Osteoblast (primary cell): ENCODE measurements at regions not wholly inside any gene's neighbourhood (a gene's known extent, or its start where the extent isn't known, plus 50 kb on each side); places are given as distances from the start of the nearest gene placed in this dataset.

Experiments used
- DNase-seq: peaks from one replicate; pipeline ENCODE4 v3.0.0; 2011; ENCODE audit warnings: low spot score, mixed read lengths; ENCODE audit not compliant: insufficient read length; ENCODE audit errors: missing footprints
- H2AFZ ChIP-seq: 2 replicates; pipeline ENCODE4 v1.6.0; 2011; ENCODE audit warnings: mild to moderate bottlenecking, low read length
- H3K27ac ChIP-seq: 2 replicates; pipeline ENCODE4 v1.5.1; 2011; ENCODE audit warnings: mild to moderate bottlenecking, low read depth, low read length, moderate library complexity
- H3K27me3 ChIP-seq: 2 replicates; pipeline ENCODE4 v1.6.0; 2012; ENCODE audit warnings: mild to moderate bottlenecking, control low read depth, inconsistent platforms, low read length, moderate library complexity; ENCODE audit not compliant: insufficient read depth
- H3K36me3 ChIP-seq: 2 replicates; pipeline ENCODE4 v1.5.1; 2011; ENCODE audit warnings: mild to moderate bottlenecking, low read length, control low read depth, moderate library complexity; ENCODE audit not compliant: insufficient read depth
- H3K4me1 ChIP-seq: 2 replicates; pipeline ENCODE4 v1.5.1; 2011; ENCODE audit warnings: mild to moderate bottlenecking, low read length, control low read depth, moderate library complexity; ENCODE audit not compliant: insufficient read depth
- H3K4me2 ChIP-seq: 2 replicates; pipeline ENCODE4 v1.6.0; 2011; ENCODE audit warnings: mild to moderate bottlenecking, low read length; ENCODE audit not compliant: insufficient read depth
- H3K4me3 ChIP-seq: fragments of 200-600 bp; sonication (generic); 3 replicates; pipeline ENCODE4 v1.5.1; 2012; ENCODE audit warnings: mild to moderate bottlenecking, low read length, inconsistent platforms; ENCODE audit not compliant: insufficient read depth
- H3K79me2 ChIP-seq: 2 replicates; pipeline ENCODE4 v1.6.0; 2012; ENCODE audit warnings: mild to moderate bottlenecking, low read length, control low read depth, inconsistent platforms; ENCODE audit not compliant: insufficient read depth
- H3K9me3 ChIP-seq: 2 replicates; pipeline ENCODE4 v1.5.1; 2011; ENCODE audit warnings: low read depth, low read length, control low read depth
- H4K20me1 ChIP-seq: 2 replicates; pipeline ENCODE4 v1.6.0; 2012; ENCODE audit warnings: mild to moderate bottlenecking, low read length, control low read depth; ENCODE audit not compliant: insufficient read depth
- TF ChIP-seq, protein P1 (sequence below): IDR thresholded peaks from 2 replicates; pipeline ENCODE4 v1.5.1; 2011; ENCODE audit warnings: mild to moderate bottlenecking, low read depth, low read length, moderate library complexity; ENCODE audit errors: extremely low read depth

DNA sequence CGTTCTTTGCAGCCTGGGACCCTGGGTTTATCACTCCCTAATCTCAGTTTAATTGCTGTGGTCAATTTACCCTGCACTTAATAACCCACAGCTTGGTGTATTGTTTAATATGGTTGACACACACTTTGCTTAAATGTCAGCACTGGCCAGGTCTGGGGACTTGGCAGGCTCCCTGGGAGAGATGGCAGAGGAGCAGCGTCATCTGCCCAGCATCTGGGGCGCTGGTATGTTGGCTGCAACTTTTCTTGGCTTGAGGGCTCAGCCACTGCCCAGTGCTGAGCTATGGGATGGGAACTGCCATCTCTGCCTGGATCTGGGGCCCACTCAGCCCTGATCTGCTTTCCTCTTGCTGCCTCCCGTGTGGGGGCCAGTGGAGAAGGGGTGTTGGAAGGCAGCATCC lies 115.7 kb upstream of the IRX3 start:
- Histone ChIP-seq H3K4me3 (no peak overlapping the region), H3K79me2 (no peaks in the 10 kb centered on the region), H3K27ac (no peak overlapping the region), H3K4me2 (no peak overlapping the region), H3K9me3 (no peaks in the 10 kb centered on the region), H3K27me3 (no peaks in the 10 kb centered on the region), H3K36me3 (no peaks in the 10 kb centered on the region), H4K20me1 (no peaks in the 10 kb centered on the region), H2AFZ (no peak overlapping the region), H3K4me1 (peaks cover 28% of the 10 kb centered on the region)
- no peak for DNase-seq
- TF ChIP-seq, protein P1, sequence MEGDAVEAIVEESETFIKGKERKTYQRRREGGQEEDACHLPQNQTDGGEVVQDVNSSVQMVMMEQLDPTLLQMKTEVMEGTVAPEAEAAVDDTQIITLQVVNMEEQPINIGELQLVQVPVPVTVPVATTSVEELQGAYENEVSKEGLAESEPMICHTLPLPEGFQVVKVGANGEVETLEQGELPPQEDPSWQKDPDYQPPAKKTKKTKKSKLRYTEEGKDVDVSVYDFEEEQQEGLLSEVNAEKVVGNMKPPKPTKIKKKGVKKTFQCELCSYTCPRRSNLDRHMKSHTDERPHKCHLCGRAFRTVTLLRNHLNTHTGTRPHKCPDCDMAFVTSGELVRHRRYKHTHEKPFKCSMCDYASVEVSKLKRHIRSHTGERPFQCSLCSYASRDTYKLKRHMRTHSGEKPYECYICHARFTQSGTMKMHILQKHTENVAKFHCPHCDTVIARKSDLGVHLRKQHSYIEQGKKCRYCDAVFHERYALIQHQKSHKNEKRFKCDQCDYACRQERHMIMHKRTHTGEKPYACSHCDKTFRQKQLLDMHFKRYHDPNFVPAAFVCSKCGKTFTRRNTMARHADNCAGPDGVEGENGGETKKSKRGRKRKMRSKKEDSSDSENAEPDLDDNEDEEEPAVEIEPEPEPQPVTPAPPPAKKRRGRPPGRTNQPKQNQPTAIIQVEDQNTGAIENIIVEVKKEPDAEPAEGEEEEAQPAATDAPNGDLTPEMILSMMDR = no peak

DNA sequence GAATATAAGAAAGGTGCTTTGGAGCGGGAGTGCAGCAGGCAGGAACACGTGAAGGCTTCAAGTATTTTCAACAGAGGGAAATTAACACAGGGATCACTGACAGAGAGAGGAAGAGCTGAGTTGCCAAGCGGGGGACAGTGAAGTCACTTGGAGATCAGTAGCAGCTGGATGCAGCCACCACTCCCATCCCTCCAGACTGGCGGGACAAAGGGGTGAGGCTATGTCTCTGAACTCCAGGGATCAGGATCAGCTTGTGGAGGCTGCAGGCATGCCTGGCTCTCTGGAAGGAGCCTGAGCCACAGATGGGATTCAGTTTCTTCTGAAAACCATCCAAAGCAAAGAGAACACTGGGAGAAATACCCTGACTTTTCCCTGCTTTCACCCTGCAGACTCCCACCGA lies 113.7 kb upstream of the IRX3 start:
- no peak overlapping the region for H3K4me3 ChIP-seq
- H2AFZ ChIP-seq = peak overlapping the region; percentile 28
- no peaks in the 10 kb centered on the region for H3K9me3 ChIP-seq
- H3K79me2 ChIP-seq = no peaks in the 10 kb centered on the region
- no peak overlapping the region for H3K27ac ChIP-seq
- H3K36me3 ChIP-seq = no peaks in the 10 kb centered on the region
- no peaks in the 10 kb centered on the region for H3K27me3 ChIP-seq
- no peaks in the 10 kb centered on the region for H4K20me1 ChIP-seq
- TF ChIP-seq, protein P1 = no peak
- H3K4me1 ChIP-seq = peaks cover 32% of the 10 kb centered on the region
- no peak for DNase-seq
- no peak overlapping the region for H3K4me2 ChIP-seq

DNA sequence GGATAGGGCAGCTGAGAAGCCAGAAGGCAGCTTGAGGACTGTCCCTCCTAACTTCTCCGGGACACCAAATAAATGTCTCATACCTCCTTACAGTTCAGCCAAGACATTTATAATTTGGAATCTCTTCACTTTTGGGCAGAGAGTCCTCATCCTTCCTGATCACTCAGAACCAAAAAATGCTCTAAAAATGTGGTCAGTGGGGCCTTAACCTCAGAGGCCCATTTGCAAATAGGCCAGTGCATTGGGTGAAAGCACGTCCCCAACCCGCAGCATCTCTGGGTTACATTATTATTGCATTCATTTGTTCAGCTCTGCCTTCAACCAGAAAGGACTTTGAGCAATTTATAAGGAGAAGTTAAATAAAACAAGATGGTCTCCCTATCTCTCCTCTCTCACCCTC lies 112.4 kb upstream of the IRX3 start:
- Histone ChIP-seq H3K4me2 (peak overlapping the region; percentile 10), H3K36me3 (no peaks in the 10 kb centered on the region), H3K27ac (peak overlapping the region; percentile 66), H3K27me3 (no peaks in the 10 kb centered on the region), H3K4me1 (peaks cover 34% of the 10 kb centered on the region), H2AFZ (no peak overlapping the region), H4K20me1 (no peaks in the 10 kb centered on the region), H3K9me3 (no peaks in the 10 kb centered on the region), H3K4me3 (no peak overlapping the region), H3K79me2 (no peaks in the 10 kb centered on the region)
- TF ChIP-seq, protein P1 = no peak
- DNase-seq = no peak

DNA sequence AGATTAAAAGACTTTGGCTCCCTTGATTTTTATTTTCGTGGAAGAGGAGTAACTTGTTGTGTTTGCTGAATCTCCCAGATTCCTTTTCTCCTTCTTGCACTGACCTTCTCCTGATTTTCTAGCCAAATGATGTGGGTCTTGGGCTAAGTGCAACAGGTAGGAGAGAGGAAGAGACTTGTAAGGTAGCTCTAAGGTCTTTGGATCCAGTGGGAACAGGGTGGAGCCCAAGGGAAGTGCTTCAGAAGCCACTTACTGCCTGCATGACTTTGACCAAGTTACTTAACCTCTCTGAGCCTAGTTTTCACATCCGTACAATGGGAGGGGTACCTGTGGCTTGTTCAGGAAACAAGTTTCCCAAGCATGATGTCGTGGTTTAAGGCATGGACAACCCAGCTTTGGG lies 111.3 kb upstream of the IRX3 start:
- Histone ChIP-seq H3K4me3 (peak overlapping the region; percentile 5), H3K36me3 (no peaks in the 10 kb centered on the region), H3K4me1 (peaks cover 34% of the 10 kb centered on the region), H3K4me2 (peak overlapping the region; percentile 66), H3K27me3 (no peaks in the 10 kb centered on the region), H2AFZ (peak overlapping the region; percentile 26), H4K20me1 (no peaks in the 10 kb centered on the region), H3K79me2 (no peaks in the 10 kb centered on the region), H3K9me3 (no peaks in the 10 kb centered on the region), H3K27ac (peak overlapping the region; percentile 66)
- DNase-seq = no peak
- TF ChIP-seq, protein P1 = no peak
